Keratinocyte (primary cell): ENCODE measurements at regions not wholly inside any gene's neighbourhood (a gene's known extent, or its start where the extent isn't known, plus 50 kb on each side); places are given as distances from the start of the nearest gene placed in this dataset.

Source experiments
- EZH2 ChIP-seq: IDR thresholded peaks from one replicate; pipeline ENCODE4 v1.6.1; 2012; ENCODE audit warnings: inconsistent platforms, mild to moderate bottlenecking, low read length, moderate library complexity
- TF ChIP-seq, protein P1 (sequence below), 3 experiments: IDR thresholded peaks in 1 of 3; conservative IDR thresholded peaks in 1 of 3; optimal IDR thresholded peaks in 1 of 3; 2 replicates in 2 of 3; 3 replicates in 1 of 3; pipeline versions ENCODE3 to v1.5.1; 2011; ENCODE audit warnings: low read length in 3 of 3, mild to moderate bottlenecking in 3 of 3, moderate library complexity in 2 of 3, control low read depth in 1 of 3, inconsistent platforms in 1 of 3; ENCODE audit not compliant: insufficient read depth in 2 of 3; ENCODE audit errors: extremely low read depth in 1 of 3

GRCh38 chr11:116366980-116367645, 405.7 kb downstream of the BUD13 start:
- TF ChIP-seq, protein P1, sequence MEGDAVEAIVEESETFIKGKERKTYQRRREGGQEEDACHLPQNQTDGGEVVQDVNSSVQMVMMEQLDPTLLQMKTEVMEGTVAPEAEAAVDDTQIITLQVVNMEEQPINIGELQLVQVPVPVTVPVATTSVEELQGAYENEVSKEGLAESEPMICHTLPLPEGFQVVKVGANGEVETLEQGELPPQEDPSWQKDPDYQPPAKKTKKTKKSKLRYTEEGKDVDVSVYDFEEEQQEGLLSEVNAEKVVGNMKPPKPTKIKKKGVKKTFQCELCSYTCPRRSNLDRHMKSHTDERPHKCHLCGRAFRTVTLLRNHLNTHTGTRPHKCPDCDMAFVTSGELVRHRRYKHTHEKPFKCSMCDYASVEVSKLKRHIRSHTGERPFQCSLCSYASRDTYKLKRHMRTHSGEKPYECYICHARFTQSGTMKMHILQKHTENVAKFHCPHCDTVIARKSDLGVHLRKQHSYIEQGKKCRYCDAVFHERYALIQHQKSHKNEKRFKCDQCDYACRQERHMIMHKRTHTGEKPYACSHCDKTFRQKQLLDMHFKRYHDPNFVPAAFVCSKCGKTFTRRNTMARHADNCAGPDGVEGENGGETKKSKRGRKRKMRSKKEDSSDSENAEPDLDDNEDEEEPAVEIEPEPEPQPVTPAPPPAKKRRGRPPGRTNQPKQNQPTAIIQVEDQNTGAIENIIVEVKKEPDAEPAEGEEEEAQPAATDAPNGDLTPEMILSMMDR (optimal IDR thresholded peaks at IDR 0.05 in 1 of 3, IDR thresholded peaks at IDR 0.05 in 1 of 3, conservative IDR thresholded peaks at IDR 0.05 in 1 of 3; ENCODE audit: extremely low read depth in 1 of 3, insufficient read depth in 2 of 3, low read length in 3 of 3) = no peak
- no peak for TF ChIP-seq EZH2
